ENCODE measurements at regions not wholly inside any gene's neighbourhood (a gene's known extent, or its start where the extent isn't known, plus 50 kb on each side); places are given as distances from the start of the nearest gene placed in this dataset.

DNA sequence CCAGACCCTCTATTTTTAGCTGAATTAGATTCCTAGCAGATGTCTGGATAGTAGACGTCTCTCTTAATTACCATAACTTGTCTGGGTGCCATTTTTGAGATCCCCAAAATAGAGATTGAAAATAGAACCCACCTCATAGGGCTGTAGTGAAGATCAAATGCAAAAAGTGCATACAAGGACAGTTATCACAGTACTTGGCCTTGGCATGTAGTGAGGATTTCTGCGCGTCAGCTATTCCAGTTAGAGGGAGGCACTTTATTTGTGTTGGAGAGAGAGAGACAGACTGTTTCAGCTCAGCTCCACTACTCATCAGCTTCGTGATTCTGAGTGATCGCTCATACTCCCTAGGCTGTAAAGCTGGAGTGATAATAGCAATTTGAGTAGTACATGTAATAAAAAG lies 59.6 kb upstream of the CDH13 start:
- Histone ChIP-seq H3K4me3 (ENCODE audit: insufficient read depth, low read depth, low read length, poor library complexity, severe bottlenecking) (no peak overlapping the region), H3K27ac (ENCODE audit: insufficient read depth, low read length, poor library complexity, severe bottlenecking) (no peak overlapping the region), H3K9me3 (ENCODE audit: control insufficient read depth, low read length) (peaks cover 7% of the 10 kb centered on the region), H3K27me3 (replicated peaks; ENCODE audit: control insufficient read depth, insufficient read depth, low read length, poor library complexity, severe bottlenecking) (no peaks in the 10 kb centered on the region), H3K4me1 (ENCODE audit: control insufficient read depth, insufficient read depth, low read length, poor library complexity, severe bottlenecking) (no peaks in the 10 kb centered on the region), H3K36me3 (ENCODE audit: control insufficient read depth, insufficient read depth, low read length) (no peaks in the 10 kb centered on the region)
- DNase-seq = no peak

DNA sequence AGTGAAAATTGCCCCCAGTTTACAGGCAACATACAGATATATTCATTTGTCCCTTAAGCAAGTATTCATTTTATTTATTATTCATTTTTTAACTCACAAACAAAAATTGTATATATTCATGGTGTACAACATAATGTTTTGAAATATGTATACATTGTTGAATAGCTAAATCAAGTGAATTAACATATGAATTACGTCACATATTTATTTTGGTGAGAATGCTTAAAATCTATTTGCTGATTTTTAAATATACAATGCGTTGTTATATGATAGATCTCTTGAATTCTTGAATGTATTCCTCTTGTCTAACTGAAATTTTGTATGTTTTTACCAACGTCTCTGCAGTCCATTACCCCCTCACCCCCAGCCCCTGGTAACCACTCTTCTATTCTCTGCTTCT lies 63.4 kb upstream of the CDH13 start:
- H3K27me3 ChIP-seq (replicated peaks; ENCODE audit: control insufficient read depth, insufficient read depth, low read length, poor library complexity, severe bottlenecking) = no peaks in the 10 kb centered on the region
- no peaks in the 10 kb centered on the region for H3K4me1 ChIP-seq (ENCODE audit: control insufficient read depth, insufficient read depth, low read length, poor library complexity, severe bottlenecking)
- H3K27ac ChIP-seq (ENCODE audit: insufficient read depth, low read length, poor library complexity, severe bottlenecking) = no peak overlapping the region
- no peak overlapping the region for H3K4me3 ChIP-seq (ENCODE audit: insufficient read depth, low read depth, low read length, poor library complexity, severe bottlenecking)
- no peaks in the 10 kb centered on the region for H3K36me3 ChIP-seq (ENCODE audit: control insufficient read depth, insufficient read depth, low read length)
- no peak for DNase-seq
- H3K9me3 ChIP-seq (ENCODE audit: control insufficient read depth, low read length) = peaks cover 7% of the 10 kb centered on the region

DNA sequence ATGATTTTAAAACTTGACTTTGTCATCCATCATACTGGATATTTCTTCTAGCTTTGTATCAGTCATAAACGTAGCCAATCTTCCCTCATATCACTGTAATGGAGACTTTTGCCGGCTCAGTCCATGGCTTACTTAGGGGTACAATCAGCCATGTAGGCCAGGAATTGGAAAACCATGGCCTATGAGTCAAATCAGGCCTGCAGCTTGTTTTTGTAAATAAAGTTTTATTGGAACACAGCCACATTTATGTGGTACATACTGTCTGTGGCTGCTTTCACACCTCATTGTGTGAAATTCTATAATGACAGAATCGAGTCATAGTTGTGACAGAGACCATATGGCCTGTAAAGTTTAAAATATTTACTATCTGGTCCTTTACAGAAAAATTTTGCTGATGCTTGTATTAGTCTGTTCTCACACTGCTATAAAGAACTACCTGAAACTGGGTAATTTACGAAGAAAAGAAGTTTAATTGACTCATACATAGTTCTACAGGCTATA lies 64.5 kb upstream of the CDH13 start:
- Histone ChIP-seq H3K36me3 (ENCODE audit: control insufficient read depth, insufficient read depth, low read length) (no peaks in the 10 kb centered on the region), H3K4me1 (ENCODE audit: control insufficient read depth, insufficient read depth, low read length, poor library complexity, severe bottlenecking) (no peaks in the 10 kb centered on the region), H3K27me3 (replicated peaks; ENCODE audit: control insufficient read depth, insufficient read depth, low read length, poor library complexity, severe bottlenecking) (no peaks in the 10 kb centered on the region), H3K27ac (ENCODE audit: insufficient read depth, low read length, poor library complexity, severe bottlenecking) (no peak overlapping the region), H3K9me3 (ENCODE audit: control insufficient read depth, low read length) (peaks cover 7% of the 10 kb centered on the region), H3K4me3 (ENCODE audit: insufficient read depth, low read depth, low read length, poor library complexity, severe bottlenecking) (no peak overlapping the region)
- no peak for DNase-seq

- no peak overlapping the region for H3K4me3 ChIP-seq (ENCODE audit: insufficient read depth, low read depth, low read length, poor library complexity, severe bottlenecking)
- H3K4me1 ChIP-seq (ENCODE audit: control insufficient read depth, insufficient read depth, low read length, poor library complexity, severe bottlenecking) = no peaks in the 10 kb centered on the region
- no peak overlapping the region for H3K27ac ChIP-seq (ENCODE audit: insufficient read depth, low read length, poor library complexity, severe bottlenecking)
- no peaks in the 10 kb centered on the region for H3K36me3 ChIP-seq (ENCODE audit: control insufficient read depth, insufficient read depth, low read length)
- no peaks in the 10 kb centered on the region for H3K27me3 ChIP-seq (replicated peaks; ENCODE audit: control insufficient read depth, insufficient read depth, low read length, poor library complexity, severe bottlenecking)
- H3K9me3 ChIP-seq (ENCODE audit: control insufficient read depth, low read length) = peaks cover 7% of the 10 kb centered on the region
- no peak for DNase-seq
Measured at GRCh38 chr16:82560805-82561325, 65.9 kb upstream of the CDH13 start.

- H3K27me3 ChIP-seq (replicated peaks; ENCODE audit: control insufficient read depth, insufficient read depth, low read length, poor library complexity, severe bottlenecking) = no peaks in the 10 kb centered on the region
- no peak overlapping the region for H3K4me3 ChIP-seq (ENCODE audit: insufficient read depth, low read depth, low read length, poor library complexity, severe bottlenecking)
- H3K4me1 ChIP-seq (ENCODE audit: control insufficient read depth, insufficient read depth, low read length, poor library complexity, severe bottlenecking) = no peaks in the 10 kb centered on the region
- H3K27ac ChIP-seq (ENCODE audit: insufficient read depth, low read length, poor library complexity, severe bottlenecking) = no peak overlapping the region
- no peaks in the 10 kb centered on the region for H3K9me3 ChIP-seq (ENCODE audit: control insufficient read depth, low read length)
- DNase-seq = no peak
- no peaks in the 10 kb centered on the region for H3K36me3 ChIP-seq (ENCODE audit: control insufficient read depth, insufficient read depth, low read length)
Measured at GRCh38 chr16:82544378-82545160, 82.2 kb upstream of the CDH13 start.

DNA sequence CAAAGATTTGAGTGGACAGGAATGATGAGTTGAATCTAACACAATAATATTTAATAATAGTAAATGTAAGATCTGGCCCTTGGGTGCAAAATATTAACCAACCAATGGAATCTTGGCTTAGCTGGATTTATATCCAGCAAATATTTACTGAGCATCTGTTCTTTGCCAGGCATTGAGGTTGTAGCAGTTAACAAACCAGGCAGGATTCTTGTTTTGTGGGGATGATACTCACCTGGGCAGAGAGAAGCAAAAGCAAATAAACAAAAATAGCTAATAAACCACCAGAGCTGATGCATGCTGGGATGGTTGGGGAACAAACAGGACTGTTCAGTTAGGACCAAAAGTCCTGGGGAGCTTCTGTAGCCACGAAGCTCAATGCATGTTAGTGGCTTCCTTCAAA lies 84.1 kb upstream of the CDH13 start:
- Histone ChIP-seq H3K36me3 (ENCODE audit: control insufficient read depth, insufficient read depth, low read length) (no peaks in the 10 kb centered on the region), H3K27me3 (replicated peaks; ENCODE audit: control insufficient read depth, insufficient read depth, low read length, poor library complexity, severe bottlenecking) (no peaks in the 10 kb centered on the region), H3K4me3 (ENCODE audit: insufficient read depth, low read depth, low read length, poor library complexity, severe bottlenecking) (no peak overlapping the region), H3K27ac (ENCODE audit: insufficient read depth, low read length, poor library complexity, severe bottlenecking) (no peak overlapping the region), H3K4me1 (ENCODE audit: control insufficient read depth, insufficient read depth, low read length, poor library complexity, severe bottlenecking) (no peaks in the 10 kb centered on the region), H3K9me3 (ENCODE audit: control insufficient read depth, low read length) (no peaks in the 10 kb centered on the region)
- no peak for DNase-seq

DNA sequence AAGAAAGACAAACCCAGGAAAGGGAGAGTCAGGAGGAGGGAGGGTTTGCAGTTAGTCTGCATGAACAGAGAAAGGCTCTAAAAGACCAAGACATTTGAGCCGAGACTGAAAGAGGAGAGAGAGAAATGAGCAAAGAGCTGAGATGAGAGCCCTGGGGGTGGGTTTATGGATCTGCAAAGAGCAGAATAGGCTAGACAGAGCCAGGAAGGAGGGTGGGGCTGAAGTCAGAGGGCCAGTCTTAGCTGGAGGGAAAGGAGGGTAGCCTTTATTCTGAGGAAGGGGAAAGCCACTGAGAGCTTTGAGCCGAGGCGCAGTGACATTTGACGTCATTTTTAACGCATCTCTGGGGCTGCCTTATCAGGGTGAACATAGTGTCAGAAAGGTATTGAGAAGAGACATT lies 85.7 kb upstream of the CDH13 start:
- Histone ChIP-seq H3K27me3 (replicated peaks; ENCODE audit: control insufficient read depth, insufficient read depth, low read length, poor library complexity, severe bottlenecking) (no peaks in the 10 kb centered on the region), H3K9me3 (ENCODE audit: control insufficient read depth, low read length) (no peaks in the 10 kb centered on the region), H3K27ac (ENCODE audit: insufficient read depth, low read length, poor library complexity, severe bottlenecking) (no peak overlapping the region), H3K36me3 (ENCODE audit: control insufficient read depth, insufficient read depth, low read length) (no peaks in the 10 kb centered on the region), H3K4me1 (ENCODE audit: control insufficient read depth, insufficient read depth, low read length, poor library complexity, severe bottlenecking) (no peaks in the 10 kb centered on the region), H3K4me3 (ENCODE audit: insufficient read depth, low read depth, low read length, poor library complexity, severe bottlenecking) (no peak overlapping the region)
- no peak for DNase-seq

GRCh38 chr16:82535764-82536163 lies 91.0 kb upstream of the CDH13 start:
- Histone ChIP-seq H3K27ac (ENCODE audit: insufficient read depth, low read length, poor library complexity, severe bottlenecking) (no peak overlapping the region), H3K27me3 (replicated peaks; ENCODE audit: control insufficient read depth, insufficient read depth, low read length, poor library complexity, severe bottlenecking) (no peaks in the 10 kb centered on the region), H3K36me3 (ENCODE audit: control insufficient read depth, insufficient read depth, low read length) (no peaks in the 10 kb centered on the region), H3K4me1 (ENCODE audit: control insufficient read depth, insufficient read depth, low read length, poor library complexity, severe bottlenecking) (no peaks in the 10 kb centered on the region), H3K9me3 (ENCODE audit: control insufficient read depth, low read length) (no peaks in the 10 kb centered on the region), H3K4me3 (ENCODE audit: insufficient read depth, low read depth, low read length, poor library complexity, severe bottlenecking) (no peak overlapping the region)
- no peak for DNase-seq

GRCh38 chr16:82535262-82535661 lies 91.5 kb upstream of the CDH13 start:
- H3K9me3 ChIP-seq (ENCODE audit: control insufficient read depth, low read length) = no peaks in the 10 kb centered on the region
- no peak overlapping the region for H3K4me3 ChIP-seq (ENCODE audit: insufficient read depth, low read depth, low read length, poor library complexity, severe bottlenecking)
- no peaks in the 10 kb centered on the region for H3K27me3 ChIP-seq (replicated peaks; ENCODE audit: control insufficient read depth, insufficient read depth, low read length, poor library complexity, severe bottlenecking)
- H3K4me1 ChIP-seq (ENCODE audit: control insufficient read depth, insufficient read depth, low read length, poor library complexity, severe bottlenecking) = no peaks in the 10 kb centered on the region
- H3K36me3 ChIP-seq (ENCODE audit: control insufficient read depth, insufficient read depth, low read length) = no peaks in the 10 kb centered on the region
- DNase-seq = no peak
- H3K27ac ChIP-seq (ENCODE audit: insufficient read depth, low read length, poor library complexity, severe bottlenecking) = no peak overlapping the region

GRCh38 chr16:82533189-82533588 lies 93.6 kb upstream of the CDH13 start:
- Histone ChIP-seq H3K4me1 (ENCODE audit: control insufficient read depth, insufficient read depth, low read length, poor library complexity, severe bottlenecking) (no peaks in the 10 kb centered on the region), H3K27me3 (replicated peaks; ENCODE audit: control insufficient read depth, insufficient read depth, low read length, poor library complexity, severe bottlenecking) (no peaks in the 10 kb centered on the region), H3K27ac (ENCODE audit: insufficient read depth, low read length, poor library complexity, severe bottlenecking) (no peak overlapping the region), H3K36me3 (ENCODE audit: control insufficient read depth, insufficient read depth, low read length) (no peaks in the 10 kb centered on the region), H3K4me3 (ENCODE audit: insufficient read depth, low read depth, low read length, poor library complexity, severe bottlenecking) (no peak overlapping the region), H3K9me3 (ENCODE audit: control insufficient read depth, low read length) (no peaks in the 10 kb centered on the region)
- DNase-seq = no peak

Data from effector memory CD4-positive, alpha-beta T cell (primary cell).